LNCAP (cell line): ENCODE measurements at regions not wholly inside any gene's neighbourhood (a gene's known extent, or its start where the extent isn't known, plus 50 kb on each side); places are given as distances from the start of the nearest gene placed in this dataset.

Experiments
- TF ChIP-seq, protein P1 (sequence below): fragments of 450-650 bp; IDR thresholded peaks from 2 replicates; pipeline ENCODE4 v1.5.1; 2017; ENCODE audit warnings: mild to moderate bottlenecking

DNA sequence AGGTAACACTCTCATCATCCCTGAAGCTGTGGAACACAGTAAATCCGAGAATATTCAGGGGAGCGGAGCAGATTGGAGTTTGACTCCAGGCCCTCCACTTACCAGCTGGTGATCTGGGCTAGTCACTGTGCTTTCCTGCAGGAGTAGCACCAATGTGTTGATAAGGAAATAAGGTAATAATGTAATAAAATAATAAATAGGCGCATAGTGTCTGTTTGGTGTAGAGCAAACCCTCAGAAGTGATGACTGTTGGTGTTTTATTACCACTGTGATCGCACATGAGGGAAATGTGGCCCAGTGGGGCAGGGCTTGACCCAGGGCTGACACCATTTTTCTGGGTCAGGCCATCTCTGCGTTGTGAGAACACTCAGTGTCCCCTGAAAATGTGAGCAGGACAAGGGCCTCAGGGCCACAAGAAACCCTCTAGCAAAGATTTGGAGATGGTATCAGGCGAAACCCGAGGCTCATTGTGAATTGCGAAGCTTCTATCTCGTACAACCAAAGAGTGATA lies 563.9 kb upstream of the B3GAT1 start:
- TF ChIP-seq, protein P1, sequence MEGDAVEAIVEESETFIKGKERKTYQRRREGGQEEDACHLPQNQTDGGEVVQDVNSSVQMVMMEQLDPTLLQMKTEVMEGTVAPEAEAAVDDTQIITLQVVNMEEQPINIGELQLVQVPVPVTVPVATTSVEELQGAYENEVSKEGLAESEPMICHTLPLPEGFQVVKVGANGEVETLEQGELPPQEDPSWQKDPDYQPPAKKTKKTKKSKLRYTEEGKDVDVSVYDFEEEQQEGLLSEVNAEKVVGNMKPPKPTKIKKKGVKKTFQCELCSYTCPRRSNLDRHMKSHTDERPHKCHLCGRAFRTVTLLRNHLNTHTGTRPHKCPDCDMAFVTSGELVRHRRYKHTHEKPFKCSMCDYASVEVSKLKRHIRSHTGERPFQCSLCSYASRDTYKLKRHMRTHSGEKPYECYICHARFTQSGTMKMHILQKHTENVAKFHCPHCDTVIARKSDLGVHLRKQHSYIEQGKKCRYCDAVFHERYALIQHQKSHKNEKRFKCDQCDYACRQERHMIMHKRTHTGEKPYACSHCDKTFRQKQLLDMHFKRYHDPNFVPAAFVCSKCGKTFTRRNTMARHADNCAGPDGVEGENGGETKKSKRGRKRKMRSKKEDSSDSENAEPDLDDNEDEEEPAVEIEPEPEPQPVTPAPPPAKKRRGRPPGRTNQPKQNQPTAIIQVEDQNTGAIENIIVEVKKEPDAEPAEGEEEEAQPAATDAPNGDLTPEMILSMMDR: no peak

DNA sequence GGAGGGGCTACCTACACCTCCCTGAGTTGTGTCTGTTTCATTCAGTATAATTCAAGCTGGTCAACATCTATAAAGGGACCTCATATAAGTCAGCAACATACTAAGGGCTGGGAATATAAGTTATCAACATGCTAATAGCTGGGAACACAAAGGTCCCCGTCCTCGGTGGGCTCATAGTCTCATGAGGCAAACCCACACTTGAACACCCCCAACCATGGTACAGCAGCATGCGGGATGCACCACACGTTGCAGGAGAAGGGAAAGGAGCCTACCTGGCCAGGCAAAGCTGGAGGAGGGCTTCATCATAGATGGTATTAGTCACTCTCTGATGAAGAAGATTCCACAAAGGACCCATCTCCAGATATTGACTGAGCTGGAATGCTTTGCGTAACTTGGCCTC lies 561.8 kb upstream of the B3GAT1 start:
- TF ChIP-seq, protein P1: no peak

DNA sequence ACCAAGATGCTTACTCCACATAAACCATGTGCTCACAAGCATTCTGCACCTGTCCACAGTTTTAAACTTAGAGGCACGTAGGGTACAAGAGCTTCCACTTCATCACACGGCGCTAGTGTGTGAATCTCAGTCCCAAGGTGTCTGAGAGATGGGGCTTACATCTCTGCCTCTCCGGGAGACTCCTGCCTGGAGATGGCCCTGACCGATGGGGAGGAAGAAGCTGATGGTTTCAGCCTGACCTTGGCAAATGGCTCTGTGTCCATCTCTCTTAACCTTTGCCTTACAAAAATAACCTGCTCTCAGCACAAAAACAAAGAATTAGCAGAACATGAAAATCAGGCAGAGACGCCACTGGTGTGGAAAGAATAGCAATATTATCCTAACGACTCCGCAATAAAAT lies 559.3 kb upstream of the B3GAT1 start:
- TF ChIP-seq, protein P1: no peak

DNA sequence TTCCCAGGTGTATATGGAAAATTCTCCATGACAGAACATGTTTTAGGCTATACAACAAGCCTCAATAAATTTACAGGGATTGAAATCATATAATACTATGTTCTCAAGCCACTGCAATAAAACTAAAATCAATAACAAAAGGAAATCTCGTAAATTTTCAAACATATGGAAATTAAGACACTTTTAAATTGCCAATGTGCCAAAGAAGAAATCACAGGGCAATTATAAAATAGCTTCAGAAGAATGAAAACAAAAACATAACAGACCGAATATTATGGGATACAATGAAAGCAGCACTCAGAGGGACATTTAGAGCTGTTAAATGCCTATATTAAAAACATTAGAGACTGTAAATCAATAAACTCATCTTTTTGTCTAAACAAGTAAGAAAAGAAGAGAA lies 555.7 kb upstream of the B3GAT1 start:
- TF ChIP-seq, protein P1: no peak

DNA sequence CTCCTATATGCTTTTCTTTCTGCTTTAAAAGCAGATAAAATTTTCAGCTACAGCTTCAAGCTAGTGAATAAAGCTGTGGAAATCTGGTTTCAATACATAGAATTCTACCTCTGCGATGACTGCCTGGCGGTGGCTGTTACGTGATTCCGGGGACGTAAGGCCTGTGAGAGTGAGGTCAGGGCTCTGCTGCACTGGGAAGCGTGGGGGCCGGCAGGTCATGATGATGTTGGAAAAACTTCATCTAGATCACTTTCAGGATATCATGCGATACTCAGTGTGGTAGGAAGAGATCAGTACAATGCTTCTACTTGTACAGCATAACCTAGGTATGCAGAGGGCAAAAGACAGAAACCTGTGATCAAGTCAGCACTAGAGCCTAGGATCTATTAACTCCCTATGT lies 546.8 kb upstream of the B3GAT1 start:
- TF ChIP-seq, protein P1: no peak

DNA sequence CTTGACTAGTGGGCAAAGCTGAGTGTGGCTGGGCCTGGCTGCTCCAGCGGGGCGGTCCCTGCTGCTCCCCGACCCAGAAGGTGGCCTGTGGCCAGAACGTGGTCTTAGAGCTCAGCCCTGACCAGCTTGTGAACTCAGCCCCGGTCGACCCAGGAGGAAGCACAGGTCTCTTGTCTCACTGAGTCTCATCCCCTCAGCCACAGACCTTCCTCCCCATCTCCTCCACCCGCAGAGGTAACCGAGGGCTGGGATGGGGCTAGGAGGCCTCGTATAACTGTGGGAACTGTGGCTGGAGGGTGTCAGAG lies 546.2 kb upstream of the B3GAT1 start:
- TF ChIP-seq, protein P1: no peak

DNA sequence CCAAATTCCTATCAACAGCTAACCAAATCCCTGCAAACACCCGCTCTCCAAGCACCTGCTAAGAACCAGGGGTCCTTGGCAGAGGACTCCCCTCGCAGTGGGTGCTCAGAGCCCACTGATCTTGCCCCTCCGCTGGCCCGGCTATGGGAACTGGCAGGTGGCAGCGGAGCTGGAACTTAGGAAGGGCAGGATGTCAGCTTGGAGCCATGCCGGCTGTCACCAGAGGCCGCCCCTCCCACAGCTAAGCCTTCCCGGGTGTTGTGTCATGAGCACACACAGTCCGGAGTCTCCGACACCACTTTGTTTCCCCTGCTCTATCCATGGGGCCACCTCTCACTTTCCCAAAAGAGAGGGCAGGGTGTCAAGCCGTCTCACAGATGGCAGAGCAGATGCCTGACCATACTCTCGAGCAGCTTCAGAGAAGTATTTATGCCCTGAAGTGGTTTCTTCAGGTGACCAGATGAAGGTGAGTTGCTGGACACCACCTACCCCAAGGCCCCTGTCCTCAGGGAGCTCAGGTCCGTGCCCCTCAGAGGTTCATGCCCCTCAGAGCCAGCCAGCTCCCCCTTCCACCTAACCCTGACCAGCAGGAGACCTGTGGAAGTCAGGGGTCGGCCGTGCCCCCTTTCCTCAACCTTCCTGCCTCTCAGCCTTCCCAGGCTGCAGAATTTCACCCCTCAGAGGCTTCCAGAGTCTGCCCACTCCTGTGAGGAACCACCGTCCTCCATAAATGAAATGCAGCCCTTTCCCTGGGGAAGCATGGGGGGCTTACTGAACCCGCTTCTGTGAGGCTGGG lies 545.7 kb upstream of the B3GAT1 start:
- TF ChIP-seq, protein P1: no peak
